Neural cell (in vitro differentiated cells): ENCODE measurements at regions not wholly inside any gene's neighbourhood (a gene's known extent, or its start where the extent isn't known, plus 50 kb on each side); places are given as distances from the start of the nearest gene placed in this dataset.

Source experiments
- EP300 ChIP-seq: fragments of 450-650 bp; conservative IDR thresholded peaks from 2 replicates; pipeline ENCODE4 v1.6.1; 2014; ENCODE audit warnings: antibody characterized with exemption, mild to moderate bottlenecking, moderate library complexity; ENCODE audit not compliant: poor library complexity, severe bottlenecking
- EZH2 ChIP-seq: fragments of 200-600, 300-800 bp; shearing (Covaris generic), sonication (generic); IDR thresholded peaks from 2 replicates; pipeline ENCODE4 v1.6.1; 2014; ENCODE audit warnings: antibody characterized with exemption, low read length, borderline replicate concordance, mild to moderate bottlenecking; ENCODE audit not compliant: insufficient read depth, poor library complexity, severe bottlenecking
- MXI1 ChIP-seq: fragments of 450-650 bp; conservative IDR thresholded peaks from 2 replicates; pipeline ENCODE4 v1.6.1; 2014; ENCODE audit warnings: antibody characterized with exemption, mild to moderate bottlenecking; ENCODE audit not compliant: poor library complexity, severe bottlenecking
- POLR2AphosphoS5 ChIP-seq: IDR thresholded peaks from 2 replicates; pipeline ENCODE4 v1.6.1; 2012
- RAD21 ChIP-seq: fragments of 450-650 bp; conservative IDR thresholded peaks from 2 replicates; pipeline ENCODE4 v1.6.1; 2014; ENCODE audit warnings: antibody characterized with exemption, mild to moderate bottlenecking, moderate library complexity
- SMC3 ChIP-seq: fragments of 450-650 bp; conservative IDR thresholded peaks from 2 replicates; pipeline ENCODE4 v1.6.1; 2014; ENCODE audit warnings: antibody characterized with exemption, mild to moderate bottlenecking, moderate library complexity; ENCODE audit not compliant: poor library complexity
- TAF1 ChIP-seq: IDR thresholded peaks from 2 replicates; pipeline ENCODE4 v1.6.1; 2012; ENCODE audit warnings: low read depth
- TF ChIP-seq, protein P1 (sequence below): fragments of 450-650 bp; IDR thresholded peaks from 2 replicates; pipeline ENCODE4 v1.5.1; 2014; ENCODE audit warnings: antibody characterized with exemption, mild to moderate bottlenecking, moderate library complexity; ENCODE audit not compliant: poor library complexity, severe bottlenecking
- TF ChIP-seq, protein P2 (sequence below): IDR thresholded peaks from 2 replicates; pipeline ENCODE4 v1.6.1; 2012; ENCODE audit warnings: borderline replicate concordance

DNA sequence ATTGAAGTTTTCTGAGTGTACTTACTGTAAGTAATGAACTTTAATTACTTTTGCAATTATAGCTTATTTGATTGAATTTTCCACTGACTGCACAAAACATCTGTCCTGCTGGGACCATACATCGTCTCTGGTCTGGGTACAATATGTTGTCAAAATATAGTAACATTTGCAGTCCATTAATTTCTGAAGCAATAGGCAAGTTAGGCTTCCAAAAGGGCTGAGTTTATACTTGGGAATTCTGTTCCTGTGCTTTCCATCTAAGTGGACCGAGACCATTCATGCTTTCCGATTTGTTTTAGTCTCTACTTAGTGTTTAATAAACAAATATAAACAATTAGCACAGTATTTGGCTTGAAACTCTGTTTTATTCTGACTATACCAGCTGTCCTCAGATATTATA is 139.3 kb downstream of the RFPL4B start:
- TF ChIP-seq, protein P1, sequence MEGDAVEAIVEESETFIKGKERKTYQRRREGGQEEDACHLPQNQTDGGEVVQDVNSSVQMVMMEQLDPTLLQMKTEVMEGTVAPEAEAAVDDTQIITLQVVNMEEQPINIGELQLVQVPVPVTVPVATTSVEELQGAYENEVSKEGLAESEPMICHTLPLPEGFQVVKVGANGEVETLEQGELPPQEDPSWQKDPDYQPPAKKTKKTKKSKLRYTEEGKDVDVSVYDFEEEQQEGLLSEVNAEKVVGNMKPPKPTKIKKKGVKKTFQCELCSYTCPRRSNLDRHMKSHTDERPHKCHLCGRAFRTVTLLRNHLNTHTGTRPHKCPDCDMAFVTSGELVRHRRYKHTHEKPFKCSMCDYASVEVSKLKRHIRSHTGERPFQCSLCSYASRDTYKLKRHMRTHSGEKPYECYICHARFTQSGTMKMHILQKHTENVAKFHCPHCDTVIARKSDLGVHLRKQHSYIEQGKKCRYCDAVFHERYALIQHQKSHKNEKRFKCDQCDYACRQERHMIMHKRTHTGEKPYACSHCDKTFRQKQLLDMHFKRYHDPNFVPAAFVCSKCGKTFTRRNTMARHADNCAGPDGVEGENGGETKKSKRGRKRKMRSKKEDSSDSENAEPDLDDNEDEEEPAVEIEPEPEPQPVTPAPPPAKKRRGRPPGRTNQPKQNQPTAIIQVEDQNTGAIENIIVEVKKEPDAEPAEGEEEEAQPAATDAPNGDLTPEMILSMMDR: no peak
- no peak for TF ChIP-seq RAD21
- TF ChIP-seq, protein P2, sequence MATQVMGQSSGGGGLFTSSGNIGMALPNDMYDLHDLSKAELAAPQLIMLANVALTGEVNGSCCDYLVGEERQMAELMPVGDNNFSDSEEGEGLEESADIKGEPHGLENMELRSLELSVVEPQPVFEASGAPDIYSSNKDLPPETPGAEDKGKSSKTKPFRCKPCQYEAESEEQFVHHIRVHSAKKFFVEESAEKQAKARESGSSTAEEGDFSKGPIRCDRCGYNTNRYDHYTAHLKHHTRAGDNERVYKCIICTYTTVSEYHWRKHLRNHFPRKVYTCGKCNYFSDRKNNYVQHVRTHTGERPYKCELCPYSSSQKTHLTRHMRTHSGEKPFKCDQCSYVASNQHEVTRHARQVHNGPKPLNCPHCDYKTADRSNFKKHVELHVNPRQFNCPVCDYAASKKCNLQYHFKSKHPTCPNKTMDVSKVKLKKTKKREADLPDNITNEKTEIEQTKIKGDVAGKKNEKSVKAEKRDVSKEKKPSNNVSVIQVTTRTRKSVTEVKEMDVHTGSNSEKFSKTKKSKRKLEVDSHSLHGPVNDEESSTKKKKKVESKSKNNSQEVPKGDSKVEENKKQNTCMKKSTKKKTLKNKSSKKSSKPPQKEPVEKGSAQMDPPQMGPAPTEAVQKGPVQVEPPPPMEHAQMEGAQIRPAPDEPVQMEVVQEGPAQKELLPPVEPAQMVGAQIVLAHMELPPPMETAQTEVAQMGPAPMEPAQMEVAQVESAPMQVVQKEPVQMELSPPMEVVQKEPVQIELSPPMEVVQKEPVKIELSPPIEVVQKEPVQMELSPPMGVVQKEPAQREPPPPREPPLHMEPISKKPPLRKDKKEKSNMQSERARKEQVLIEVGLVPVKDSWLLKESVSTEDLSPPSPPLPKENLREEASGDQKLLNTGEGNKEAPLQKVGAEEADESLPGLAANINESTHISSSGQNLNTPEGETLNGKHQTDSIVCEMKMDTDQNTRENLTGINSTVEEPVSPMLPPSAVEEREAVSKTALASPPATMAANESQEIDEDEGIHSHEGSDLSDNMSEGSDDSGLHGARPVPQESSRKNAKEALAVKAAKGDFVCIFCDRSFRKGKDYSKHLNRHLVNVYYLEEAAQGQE: no peak
- TF ChIP-seq POLR2AphosphoS5: no peak
- TF ChIP-seq TAF1: no peak
- no peak for TF ChIP-seq EZH2
- no peak for TF ChIP-seq EP300
- TF ChIP-seq SMC3: no peak
- no peak for TF ChIP-seq MXI1
